ENCODE measurements at regions not wholly inside any gene's neighbourhood (a gene's known extent, or its start where the extent isn't known, plus 50 kb on each side); places are given as distances from the start of the nearest gene placed in this dataset.
"Not testable (repeated sequence)": the region's sequence is repeated elsewhere in the genome, so short reads cannot be mapped to it uniquely, and the experiment has no call there.

DNA sequence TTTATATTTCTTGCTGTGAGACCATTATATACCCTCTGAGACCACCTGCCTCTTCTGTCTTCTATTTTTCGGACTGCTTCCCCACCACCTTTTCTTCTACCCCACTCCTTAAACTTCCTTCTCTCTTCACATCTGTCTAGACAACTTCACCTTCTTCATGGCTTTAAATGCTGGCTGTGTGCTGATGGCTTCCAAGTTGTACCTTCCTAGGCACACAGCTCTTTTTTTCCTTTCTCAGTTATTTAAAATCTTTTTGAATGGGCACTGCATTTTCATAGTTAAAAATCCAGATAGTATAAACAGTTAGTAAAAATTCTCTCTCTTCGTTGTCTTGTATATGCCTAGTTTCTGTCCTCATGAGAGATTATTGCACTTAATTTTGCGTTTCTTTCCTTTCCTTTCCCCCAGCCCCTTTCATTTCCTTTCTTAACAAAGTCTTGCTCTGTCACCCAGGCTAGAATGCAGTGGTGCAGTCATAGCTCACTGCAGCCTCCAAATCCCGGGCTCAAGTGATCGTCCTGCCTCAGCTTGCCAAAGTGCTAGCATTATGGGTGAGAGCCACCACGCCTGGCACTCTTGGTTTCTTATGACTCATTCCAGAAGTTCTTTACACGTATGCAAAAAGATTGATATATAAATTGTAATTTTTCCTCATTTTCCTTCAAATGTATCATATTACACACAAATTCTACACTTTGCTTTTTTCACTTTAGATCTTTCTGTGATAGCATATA is 114.3 kb downstream of the NPIPB5 start:
- no peak for DNase-seq

DNA sequence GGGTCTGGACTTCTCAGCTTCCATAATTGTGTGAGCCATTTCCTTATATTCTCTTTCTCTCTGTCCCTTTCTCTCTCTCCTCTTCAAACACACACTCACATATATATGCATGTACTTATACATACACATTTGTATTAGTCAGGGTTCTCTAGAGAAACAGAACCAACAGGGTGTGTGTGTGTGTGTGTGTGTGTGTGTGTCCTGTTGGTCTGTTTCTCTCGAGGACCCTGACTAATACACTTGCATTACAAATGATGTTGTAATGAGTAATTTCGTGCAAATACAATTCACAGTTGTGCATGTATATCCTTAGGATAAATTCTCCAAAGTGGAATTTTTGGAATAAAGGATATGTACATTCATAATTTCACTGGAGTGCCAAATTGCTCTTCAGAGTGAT is 115.3 kb downstream of the NPIPB5 start:
- no peak for DNase-seq

DNA sequence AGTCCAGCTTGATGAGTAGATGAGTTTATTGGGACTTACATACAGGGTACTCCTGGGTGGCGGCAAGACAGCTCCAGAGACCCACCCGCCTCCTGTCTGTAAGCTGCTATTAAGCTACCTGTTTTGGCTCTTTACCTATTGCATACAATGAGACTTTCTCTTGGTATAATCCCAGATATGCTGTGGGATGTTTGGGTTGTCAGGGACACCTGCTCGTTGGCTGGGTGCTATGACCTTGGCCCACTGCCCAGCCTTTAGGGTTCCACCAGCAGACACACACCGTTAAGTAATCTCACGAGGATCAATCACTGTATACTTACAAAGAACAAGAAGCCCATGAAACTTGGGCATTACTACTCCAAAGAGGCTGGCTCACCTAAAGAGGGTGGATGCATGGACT is 116.4 kb downstream of the NPIPB5 start:
- DNase-seq: no peak

- DNase-seq: no peak
Observed at GRCh38 chr16:22628994-22629393, 118.3 kb downstream of the NPIPB5 start.

- no peak for DNase-seq
Observed at GRCh38 chr16:22630242-22630641, 119.6 kb downstream of the NPIPB5 start.

DNA sequence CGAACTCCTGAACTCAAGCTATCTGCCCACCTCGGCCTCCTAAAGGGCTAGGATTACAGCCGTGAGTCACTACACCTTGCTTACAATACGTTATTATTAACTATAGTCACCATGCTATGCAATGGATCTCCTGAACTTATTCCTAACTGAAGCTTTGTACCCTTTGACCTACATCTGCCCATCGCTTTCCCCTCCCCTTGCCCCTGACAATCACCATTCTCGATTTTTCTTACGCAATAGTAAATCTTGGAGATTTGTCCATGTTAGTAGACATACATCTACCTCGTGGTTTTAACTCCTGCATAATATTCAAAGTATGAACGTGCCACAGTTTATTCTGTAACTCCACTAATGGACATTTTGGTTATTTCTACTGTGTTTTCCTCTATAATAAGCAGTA is 120.6 kb downstream of the NPIPB5 start:
- no peak for DNase-seq

GRCh38 chr16:22632606-22633005 is 121.9 kb downstream of the NPIPB5 start:
- no peak for DNase-seq

- no peak for DNase-seq
Observed at GRCh38 chr16:22633280-22633679, 122.6 kb downstream of the NPIPB5 start.

DNA sequence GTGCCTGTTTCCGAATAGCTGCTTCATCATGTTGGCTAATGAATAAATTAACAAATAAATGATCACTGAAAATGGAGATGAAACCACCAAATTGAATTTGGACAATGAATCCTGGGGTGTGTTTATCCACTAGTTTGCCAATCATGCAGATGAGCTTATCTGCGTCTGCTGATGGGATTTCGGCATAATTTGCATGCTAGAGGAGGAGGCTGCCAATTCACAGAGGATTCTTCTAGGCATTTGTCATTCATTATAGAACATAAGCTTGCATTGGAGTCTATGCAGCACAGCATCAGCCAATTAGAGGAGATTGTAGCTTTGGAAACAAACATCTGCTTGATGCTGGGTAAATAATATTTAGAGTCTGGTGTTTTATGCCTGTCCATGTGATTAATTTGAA is 123.1 kb downstream of the NPIPB5 start:
- DNase-seq: no peak

GRCh38 chr16:22634954-22635353 is 124.3 kb downstream of the NPIPB5 start:
- DNase-seq: peak in 1 of 56 donors; percentile 8

GRCh38 chr16:22635357-22635761 is 124.7 kb downstream of the NPIPB5 start:
- DNase-seq: peak in 2 of 56 donors; percentile 20 to 45

GRCh38 chr16:22635801-22636200 is 125.1 kb downstream of the NPIPB5 start:
- no peak for DNase-seq

- peak in 16 of 56 donors; percentile 2 to 43 (median 20) for DNase-seq
Observed at GRCh38 chr16:22638393-22639206, 127.9 kb downstream of the NPIPB5 start.

GRCh38 chr16:22641131-22641628 is 130.5 kb downstream of the NPIPB5 start:
- no peak for DNase-seq

GRCh38 chr16:22642416-22643088 is 131.9 kb downstream of the NPIPB5 start:
- no peak for DNase-seq

DNA sequence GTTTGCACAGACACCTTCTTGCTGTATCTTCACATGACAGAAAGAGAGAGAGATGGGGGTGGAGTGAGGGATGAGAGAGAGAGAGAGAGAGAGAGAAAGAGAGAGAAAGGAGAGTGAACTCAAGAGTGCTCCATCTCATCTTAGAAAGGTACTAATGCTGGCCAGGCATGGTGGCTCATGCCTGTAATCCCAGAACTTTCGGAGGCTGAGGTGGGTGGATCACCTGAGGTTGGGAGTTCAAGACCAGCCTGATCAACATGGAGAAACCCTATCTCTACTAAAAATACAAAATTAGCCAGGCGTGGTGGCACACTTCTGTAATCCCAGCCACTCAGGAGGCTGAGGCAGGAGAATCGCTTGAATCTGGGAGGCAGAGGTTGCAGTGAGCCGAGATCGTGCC is 132.5 kb downstream of the NPIPB5 start:
- DNase-seq: not testable (repeated sequence)

DNA sequence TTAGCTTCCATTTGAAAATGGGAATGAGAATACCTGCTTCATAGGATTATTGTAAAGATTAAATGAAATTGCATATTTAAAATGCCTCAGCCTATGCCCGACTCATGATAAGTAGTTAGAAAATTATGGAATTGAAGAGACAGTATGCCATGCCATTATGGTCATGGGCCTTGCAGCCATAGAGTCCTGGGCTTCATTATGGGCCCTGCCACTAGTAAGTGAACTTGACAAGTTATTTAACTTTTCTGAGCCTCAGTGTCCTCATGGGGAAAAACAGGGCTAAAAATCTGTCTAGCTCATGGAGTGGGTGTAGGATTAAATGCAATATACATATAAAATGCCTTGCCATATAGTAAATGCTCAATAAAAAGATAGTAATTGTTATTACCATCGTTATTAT is 133.2 kb downstream of the NPIPB5 start:
- DNase-seq: no peak

DNA sequence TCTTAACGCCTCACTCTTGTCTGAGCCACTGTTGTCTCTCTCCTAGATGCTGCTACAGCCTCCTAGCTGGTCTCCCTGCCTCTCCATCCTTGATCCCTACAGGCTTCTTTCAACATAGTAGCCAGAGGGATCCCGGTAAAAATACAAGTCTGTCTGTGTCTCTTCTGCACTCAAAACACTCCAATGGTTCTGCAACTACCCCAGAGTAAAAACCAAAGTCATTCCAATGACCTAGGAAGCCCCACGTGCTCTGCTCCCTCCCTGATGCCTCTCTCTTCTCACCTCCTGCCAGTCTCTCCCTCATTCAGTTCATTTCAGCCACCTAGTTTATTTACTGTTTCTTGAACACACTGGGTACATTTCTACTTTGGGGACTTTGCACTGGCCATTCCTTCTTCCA is 135.2 kb downstream of the NPIPB5 start:
- no peak for DNase-seq

DNA sequence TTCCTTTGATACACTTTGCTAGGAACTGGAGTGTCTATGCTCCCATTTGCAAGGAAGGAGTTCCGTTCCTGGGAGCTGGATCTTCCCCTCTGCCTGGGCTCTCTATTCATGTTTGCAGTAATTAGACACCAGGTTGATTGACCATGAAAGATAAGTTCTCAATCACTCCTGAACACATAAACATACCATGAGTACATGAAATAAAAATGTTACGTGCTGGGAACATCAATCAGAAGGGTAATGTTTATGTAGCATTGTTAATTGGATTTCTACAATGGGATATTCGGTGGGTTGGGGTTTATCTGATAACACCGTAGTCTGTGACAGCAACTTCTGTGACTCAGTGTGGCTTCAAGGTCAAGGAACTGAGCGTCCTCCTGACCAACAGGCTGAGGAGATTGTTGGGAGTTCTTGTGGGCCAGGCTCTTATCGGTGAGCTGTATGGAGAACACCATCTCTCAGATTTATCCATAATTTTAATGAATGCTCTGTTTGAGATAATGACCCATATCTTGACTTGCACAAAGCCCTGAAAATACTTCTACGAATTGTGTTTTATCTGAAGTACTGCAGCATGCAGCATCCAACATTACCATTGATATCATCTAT is 136.4 kb downstream of the NPIPB5 start:
- no peak for DNase-seq

DNA sequence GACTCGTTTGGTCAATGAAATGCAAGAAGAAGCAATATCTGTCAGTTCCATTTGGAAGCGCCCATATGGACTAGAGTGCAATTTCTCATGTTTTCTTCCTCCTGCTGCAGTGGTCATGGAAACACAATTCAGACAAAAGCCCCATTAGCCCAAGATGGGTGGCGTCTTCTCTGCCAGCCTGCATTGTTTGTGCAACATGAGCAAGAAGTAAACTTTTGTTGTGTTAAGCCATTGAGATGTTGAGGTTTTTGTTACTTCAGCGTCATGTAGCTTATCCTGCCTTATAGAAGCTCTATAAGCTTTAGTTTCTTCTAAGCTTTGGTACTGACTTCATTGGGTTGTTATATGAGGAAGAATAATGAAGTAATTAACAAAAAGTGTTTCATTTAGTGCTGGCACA is 137.4 kb downstream of the NPIPB5 start:
- DNase-seq: no peak

GRCh38 chr16:22648941-22649340 is 138.2 kb downstream of the NPIPB5 start:
- DNase-seq: no peak
